WTC11 (cell line): ENCODE measurements at regions not wholly inside any gene's neighbourhood (a gene's known extent, or its start where the extent isn't known, plus 50 kb on each side); places are given as distances from the start of the nearest gene placed in this dataset.

Experiments
- ATAC-seq: fragments of 200-7000 bp; cut with Tn5 transposase; 2 replicates; pipeline ENCODE4 v1.10.0; 2021; ENCODE audit warnings: mild to moderate bottlenecking, moderate library complexity
- CTCF ChIA-PET: fragments of 300-600 bp; sonication (Branson Sonifier 250); formaldehyde crosslinking; loops from one replicate; lab custom pipeline; 2021; ENCODE audit warnings: antibody characterized with exemption; lab: Charles Lee
- POLR2A ChIA-PET: fragments of 350-600 bp; sonication (Branson Sonifier 250); formaldehyde crosslinking; loops from one replicate; lab custom pipeline; 2021; ENCODE audit warnings: antibody characterized with exemption; lab: Charles Lee
- DNase-seq: peaks from one replicate; pipeline ENCODE4 v3.0.0; 2021; ENCODE audit warnings: low spot score
- H3K27ac Mint-ChIP-seq: 2 replicates; pipeline ENCODE4 v1.8.0; 2021; ENCODE audit warnings: mixed read lengths
- H3K27me3 Mint-ChIP-seq: 2 replicates; pipeline ENCODE4 v1.8.0; 2021; ENCODE audit warnings: low read depth, mild to moderate bottlenecking, moderate library complexity, mixed read lengths
- H3K36me3 Mint-ChIP-seq: 2 replicates; pipeline ENCODE4 v1.8.0; 2021; ENCODE audit warnings: mixed read lengths
- H3K4me1 Mint-ChIP-seq: 2 replicates; pipeline ENCODE4 v1.8.0; 2022; ENCODE audit warnings: mixed read lengths
- H3K4me3 Mint-ChIP-seq: 2 replicates; pipeline ENCODE4 v1.8.0; 2021; ENCODE audit warnings: mild to moderate bottlenecking, moderate library complexity, mixed read lengths
- H3K9me3 Mint-ChIP-seq: 2 replicates; pipeline ENCODE4 v1.8.0; 2021; ENCODE audit warnings: mixed read lengths
- ATF1 ChIP-seq: sonication (generic); formaldehyde crosslinking; IDR thresholded peaks from 2 replicates; pipeline ENCODE4 v1.8.1; 2023; ENCODE audit warnings: mild to moderate bottlenecking, moderate library complexity, missing genetic modification reagents
- ELF4 ChIP-seq: sonication (generic); formaldehyde crosslinking; IDR thresholded peaks from 2 replicates; pipeline ENCODE4 v1.8.1; 2022; ENCODE audit warnings: low read depth, mild to moderate bottlenecking, moderate library complexity, missing genetic modification reagents
- ESRRA ChIP-seq: sonication (generic); formaldehyde crosslinking; IDR thresholded peaks from 2 replicates; pipeline ENCODE4 v1.8.1; 2022; ENCODE audit warnings: mild to moderate bottlenecking, missing genetic modification reagents, borderline replicate concordance
- FOXP1 ChIP-seq: sonication (generic); formaldehyde crosslinking; IDR thresholded peaks from 2 replicates; pipeline ENCODE4 v1.8.0; 2022; ENCODE audit warnings: missing genetic modification reagents, mild to moderate bottlenecking, moderate library complexity, borderline replicate concordance
- FOXP4 ChIP-seq: sonication (generic); formaldehyde crosslinking; IDR thresholded peaks from 2 replicates; pipeline ENCODE4 v1.8.0; 2022; ENCODE audit warnings: mild to moderate bottlenecking, missing genetic modification reagents
- GABPB1 ChIP-seq: sonication (generic); formaldehyde crosslinking; IDR thresholded peaks from 2 replicates; pipeline ENCODE4 v1.8.1; 2023; ENCODE audit warnings: mild to moderate bottlenecking, missing genetic modification reagents
- JAZF1 ChIP-seq: fragments of 250-450 bp; sonication (Bioruptor Pico); IDR thresholded peaks from 2 replicates; pipeline ENCODE4 v1.9.0; 2021; ENCODE audit warnings: moderate library complexity, mild to moderate bottlenecking, inconsistent platforms
- JUN ChIP-seq: sonication (generic); formaldehyde crosslinking; IDR thresholded peaks from 2 replicates; pipeline ENCODE4 v1.8.0; 2023; ENCODE audit warnings: mild to moderate bottlenecking, missing genetic modification reagents
- MYBL2 ChIP-seq: sonication (generic); formaldehyde crosslinking; IDR thresholded peaks from 2 replicates; pipeline ENCODE4 v1.8.1; 2023; ENCODE audit warnings: mild to moderate bottlenecking, moderate library complexity, missing genetic modification reagents
- NFYB ChIP-seq: sonication (generic); formaldehyde crosslinking; conservative IDR thresholded peaks from 2 replicates; pipeline ENCODE4 v1.8.0; 2022; ENCODE audit warnings: low read depth, missing genetic modification reagents
- ZBTB21 ChIP-seq: sonication (generic); formaldehyde crosslinking; IDR thresholded peaks from 2 replicates; pipeline ENCODE4 v1.8.1; 2023; ENCODE audit warnings: mild to moderate bottlenecking, missing genetic modification reagents, borderline replicate concordance
- ZNF138 ChIP-seq: sonication (generic); formaldehyde crosslinking; conservative IDR thresholded peaks from 2 replicates; pipeline ENCODE4 v1.8.1; 2022; ENCODE audit warnings: mild to moderate bottlenecking, moderate library complexity, missing genetic modification reagents
- ZNF263 ChIP-seq: sonication (generic); formaldehyde crosslinking; IDR thresholded peaks from 2 replicates; pipeline ENCODE4 v1.8.1; 2022; ENCODE audit warnings: low read depth, mild to moderate bottlenecking, moderate library complexity, missing genetic modification reagents
- ZNF423 ChIP-seq: fragments of 250-450 bp; sonication (Bioruptor Pico); IDR thresholded peaks from 2 replicates; pipeline ENCODE4 v2.1.2; 2022; ENCODE audit warnings: mild to moderate bottlenecking, moderate library complexity
- ZNF671 ChIP-seq: fragments of 250-450 bp; sonication (Bioruptor Pico); IDR thresholded peaks from 2 replicates; pipeline ENCODE4 v1.8.0; 2021; ENCODE audit warnings: mild to moderate bottlenecking
- ZSCAN18 ChIP-seq: fragments of 250-450 bp; sonication (Bioruptor Pico); IDR thresholded peaks from 2 replicates; pipeline ENCODE4 v2.1.2; 2022; ENCODE audit warnings: mild to moderate bottlenecking, moderate library complexity
- TF ChIP-seq, protein P1 (sequence below): sonication (generic); formaldehyde crosslinking; conservative IDR thresholded peaks from 2 replicates; pipeline ENCODE4 v1.8.1; 2023; ENCODE audit warnings: mild to moderate bottlenecking, low read depth, missing genetic modification reagents, moderate library complexity
- TF ChIP-seq, protein P2 (sequence below): fragments of 250-450 bp; sonication (Bioruptor Pico); IDR thresholded peaks from 2 replicates; pipeline ENCODE4 v1.9.0; 2021; ENCODE audit warnings: mild to moderate bottlenecking
- TF ChIP-seq, protein P3 (sequence below): sonication (generic); formaldehyde crosslinking; IDR thresholded peaks from 2 replicates; pipeline ENCODE4 v1.8.1; 2023; ENCODE audit warnings: mild to moderate bottlenecking, moderate library complexity, missing genetic modification reagents
- TF ChIP-seq, protein P4 (sequence below): fragments of 250-450 bp; sonication (Bioruptor Pico); IDR thresholded peaks from 2 replicates; pipeline ENCODE4 v1.8.0; 2021; ENCODE audit warnings: mild to moderate bottlenecking

- H3K27ac Mint-ChIP-seq = no peak overlapping the region
- peaks cover 22% of the 10 kb centered on the region for H3K4me1 Mint-ChIP-seq
- POLR2A ChIA-PET = no interaction called here
- TF ChIP-seq MYBL2 = no peak
- no peak for TF ChIP-seq FOXP4
- TF ChIP-seq FOXP1 (CRISPR knock-in tag) = no peak
- no peak for TF ChIP-seq JAZF1 (CRISPR knock-in tag)
- no peak for TF ChIP-seq ZNF423 (CRISPR knock-in tag)
- TF ChIP-seq, protein P1, sequence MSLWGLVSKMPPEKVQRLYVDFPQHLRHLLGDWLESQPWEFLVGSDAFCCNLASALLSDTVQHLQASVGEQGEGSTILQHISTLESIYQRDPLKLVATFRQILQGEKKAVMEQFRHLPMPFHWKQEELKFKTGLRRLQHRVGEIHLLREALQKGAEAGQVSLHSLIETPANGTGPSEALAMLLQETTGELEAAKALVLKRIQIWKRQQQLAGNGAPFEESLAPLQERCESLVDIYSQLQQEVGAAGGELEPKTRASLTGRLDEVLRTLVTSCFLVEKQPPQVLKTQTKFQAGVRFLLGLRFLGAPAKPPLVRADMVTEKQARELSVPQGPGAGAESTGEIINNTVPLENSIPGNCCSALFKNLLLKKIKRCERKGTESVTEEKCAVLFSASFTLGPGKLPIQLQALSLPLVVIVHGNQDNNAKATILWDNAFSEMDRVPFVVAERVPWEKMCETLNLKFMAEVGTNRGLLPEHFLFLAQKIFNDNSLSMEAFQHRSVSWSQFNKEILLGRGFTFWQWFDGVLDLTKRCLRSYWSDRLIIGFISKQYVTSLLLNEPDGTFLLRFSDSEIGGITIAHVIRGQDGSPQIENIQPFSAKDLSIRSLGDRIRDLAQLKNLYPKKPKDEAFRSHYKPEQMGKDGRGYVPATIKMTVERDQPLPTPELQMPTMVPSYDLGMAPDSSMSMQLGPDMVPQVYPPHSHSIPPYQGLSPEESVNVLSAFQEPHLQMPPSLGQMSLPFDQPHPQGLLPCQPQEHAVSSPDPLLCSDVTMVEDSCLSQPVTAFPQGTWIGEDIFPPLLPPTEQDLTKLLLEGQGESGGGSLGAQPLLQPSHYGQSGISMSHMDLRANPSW = no peak
- TF ChIP-seq, protein P2, sequence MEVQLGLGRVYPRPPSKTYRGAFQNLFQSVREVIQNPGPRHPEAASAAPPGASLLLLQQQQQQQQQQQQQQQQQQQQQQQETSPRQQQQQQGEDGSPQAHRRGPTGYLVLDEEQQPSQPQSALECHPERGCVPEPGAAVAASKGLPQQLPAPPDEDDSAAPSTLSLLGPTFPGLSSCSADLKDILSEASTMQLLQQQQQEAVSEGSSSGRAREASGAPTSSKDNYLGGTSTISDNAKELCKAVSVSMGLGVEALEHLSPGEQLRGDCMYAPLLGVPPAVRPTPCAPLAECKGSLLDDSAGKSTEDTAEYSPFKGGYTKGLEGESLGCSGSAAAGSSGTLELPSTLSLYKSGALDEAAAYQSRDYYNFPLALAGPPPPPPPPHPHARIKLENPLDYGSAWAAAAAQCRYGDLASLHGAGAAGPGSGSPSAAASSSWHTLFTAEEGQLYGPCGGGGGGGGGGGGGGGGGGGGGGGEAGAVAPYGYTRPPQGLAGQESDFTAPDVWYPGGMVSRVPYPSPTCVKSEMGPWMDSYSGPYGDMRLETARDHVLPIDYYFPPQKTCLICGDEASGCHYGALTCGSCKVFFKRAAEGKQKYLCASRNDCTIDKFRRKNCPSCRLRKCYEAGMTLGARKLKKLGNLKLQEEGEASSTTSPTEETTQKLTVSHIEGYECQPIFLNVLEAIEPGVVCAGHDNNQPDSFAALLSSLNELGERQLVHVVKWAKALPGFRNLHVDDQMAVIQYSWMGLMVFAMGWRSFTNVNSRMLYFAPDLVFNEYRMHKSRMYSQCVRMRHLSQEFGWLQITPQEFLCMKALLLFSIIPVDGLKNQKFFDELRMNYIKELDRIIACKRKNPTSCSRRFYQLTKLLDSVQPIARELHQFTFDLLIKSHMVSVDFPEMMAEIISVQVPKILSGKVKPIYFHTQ (CRISPR knock-in tag) = no peak
- no peak for TF ChIP-seq NFYB (CRISPR knock-in tag)
- TF ChIP-seq ZNF138 (CRISPR knock-in tag) = no peak
- TF ChIP-seq ELF4 (CRISPR knock-in tag) = no peak
- no peak for TF ChIP-seq ZSCAN18 (CRISPR knock-in tag)
- TF ChIP-seq ZNF671 (CRISPR knock-in tag) = no peak
- TF ChIP-seq JUN = no peak
- TF ChIP-seq, protein P3, sequence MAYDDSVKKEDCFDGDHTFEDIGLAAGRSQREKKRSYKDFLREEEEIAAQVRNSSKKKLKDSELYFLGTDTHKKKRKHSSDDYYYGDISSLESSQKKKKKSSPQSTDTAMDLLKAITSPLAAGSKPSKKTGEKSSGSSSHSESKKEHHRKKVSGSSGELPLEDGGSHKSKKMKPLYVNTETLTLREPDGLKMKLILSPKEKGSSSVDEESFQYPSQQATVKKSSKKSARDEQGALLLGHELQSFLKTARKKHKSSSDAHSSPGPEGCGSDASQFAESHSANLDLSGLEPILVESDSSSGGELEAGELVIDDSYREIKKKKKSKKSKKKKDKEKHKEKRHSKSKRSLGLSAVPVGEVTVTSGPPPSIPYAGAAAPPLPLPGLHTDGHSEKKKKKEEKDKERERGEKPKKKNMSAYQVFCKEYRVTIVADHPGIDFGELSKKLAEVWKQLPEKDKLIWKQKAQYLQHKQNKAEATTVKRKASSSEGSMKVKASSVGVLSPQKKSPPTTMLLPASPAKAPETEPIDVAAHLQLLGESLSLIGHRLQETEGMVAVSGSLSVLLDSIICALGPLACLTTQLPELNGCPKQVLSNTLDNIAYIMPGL = no peak
- TF ChIP-seq, protein P4, sequence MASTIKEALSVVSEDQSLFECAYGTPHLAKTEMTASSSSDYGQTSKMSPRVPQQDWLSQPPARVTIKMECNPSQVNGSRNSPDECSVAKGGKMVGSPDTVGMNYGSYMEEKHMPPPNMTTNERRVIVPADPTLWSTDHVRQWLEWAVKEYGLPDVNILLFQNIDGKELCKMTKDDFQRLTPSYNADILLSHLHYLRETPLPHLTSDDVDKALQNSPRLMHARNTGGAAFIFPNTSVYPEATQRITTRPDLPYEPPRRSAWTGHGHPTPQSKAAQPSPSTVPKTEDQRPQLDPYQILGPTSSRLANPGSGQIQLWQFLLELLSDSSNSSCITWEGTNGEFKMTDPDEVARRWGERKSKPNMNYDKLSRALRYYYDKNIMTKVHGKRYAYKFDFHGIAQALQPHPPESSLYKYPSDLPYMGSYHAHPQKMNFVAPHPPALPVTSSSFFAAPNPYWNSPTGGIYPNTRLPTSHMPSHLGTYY (CRISPR knock-in tag) = no peak
- no peak for TF ChIP-seq GABPB1 (CRISPR knock-in tag)
- no peak for TF ChIP-seq ESRRA
- TF ChIP-seq ZNF263 (CRISPR knock-in tag) = no peak
- TF ChIP-seq ATF1 (CRISPR knock-in tag) = no peak
- TF ChIP-seq ZBTB21 (CRISPR knock-in tag) = no peak
- H3K27me3 Mint-ChIP-seq = peaks cover 2% of the 10 kb centered on the region; the same call in 1 of the 2 replicates
- ATAC-seq (no peak), DNase-seq (no peak)
- no peaks in the 10 kb centered on the region for H3K9me3 Mint-ChIP-seq
- no peak overlapping the region for H3K4me3 Mint-ChIP-seq
- CTCF ChIA-PET = no interaction called here
- no peaks in the 10 kb centered on the region for H3K36me3 Mint-ChIP-seq
These were observed 588.6 kb downstream of the NLGN4X start for GRCh38 chrX:5640071-5640470.
